ENCODE measurements at regions not wholly inside any gene's neighbourhood (a gene's known extent, or its start where the extent isn't known, plus 50 kb on each side); places are given as distances from the start of the nearest gene placed in this dataset.

DNA sequence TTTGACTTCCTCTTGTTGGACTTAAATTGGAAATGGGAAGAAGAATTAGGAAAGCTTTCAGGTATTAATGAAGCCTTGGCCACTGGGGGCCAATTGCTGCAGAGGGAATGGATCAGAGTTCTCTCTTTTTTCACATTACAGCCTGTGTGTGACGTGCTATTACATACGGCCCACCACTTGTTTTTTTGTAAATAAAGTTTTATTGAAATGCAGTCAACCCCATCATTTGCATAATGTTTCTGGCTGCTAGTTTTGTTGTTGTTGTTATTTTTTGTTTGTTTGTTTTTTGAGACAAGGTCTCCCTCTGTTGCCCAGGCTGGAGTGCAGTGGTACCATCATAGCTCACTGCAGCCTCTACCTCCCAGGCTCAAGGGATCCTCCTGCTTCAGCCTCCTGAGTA is 98.4 kb downstream of the ASMT start:
- Histone ChIP-seq H3K9me3 (ENCODE audit: control insufficient read depth, insufficient read depth, low read depth, low read length) (no peaks in the 10 kb centered on the region), H3K4me3 (replicated peaks in 1 of 4; ENCODE audit: control extremely low read depth in 1 of 4, insufficient read depth in 1 of 4, low read depth in 3 of 4, low read length in 4 of 4) (no peak overlapping the region), H4K20me1 (ENCODE audit: control insufficient read depth, extremely low read depth, insufficient read depth, low read length) (no peaks in the 10 kb centered on the region), H3K4me2 (ENCODE audit: extremely low read depth, insufficient read depth, low read length) (no peak overlapping the region), H3K9ac (ENCODE audit: insufficient read depth, low read length) (no peak overlapping the region), H3K27ac (ENCODE audit: insufficient read depth, low read length) (no peak overlapping the region), H3K79me2 (ENCODE audit: control insufficient read depth, insufficient read depth, low read length) (no peaks in the 10 kb centered on the region), H3K36me3 (ENCODE audit: control insufficient read depth, insufficient read depth, low read length) (no peaks in the 10 kb centered on the region), H3K4me1 (ENCODE audit: control insufficient read depth, extremely low read depth, insufficient read depth, low read length) (no peaks in the 10 kb centered on the region), H2AFZ (ENCODE audit: low read length) (no peak overlapping the region), H3K27me3 (ENCODE audit: control insufficient read depth, insufficient read depth, low read length) (no peaks in the 10 kb centered on the region)
- DNase-seq (ENCODE audit: low read depth in 2 of 2), result no peak
- TF ChIP-seq, protein P1, sequence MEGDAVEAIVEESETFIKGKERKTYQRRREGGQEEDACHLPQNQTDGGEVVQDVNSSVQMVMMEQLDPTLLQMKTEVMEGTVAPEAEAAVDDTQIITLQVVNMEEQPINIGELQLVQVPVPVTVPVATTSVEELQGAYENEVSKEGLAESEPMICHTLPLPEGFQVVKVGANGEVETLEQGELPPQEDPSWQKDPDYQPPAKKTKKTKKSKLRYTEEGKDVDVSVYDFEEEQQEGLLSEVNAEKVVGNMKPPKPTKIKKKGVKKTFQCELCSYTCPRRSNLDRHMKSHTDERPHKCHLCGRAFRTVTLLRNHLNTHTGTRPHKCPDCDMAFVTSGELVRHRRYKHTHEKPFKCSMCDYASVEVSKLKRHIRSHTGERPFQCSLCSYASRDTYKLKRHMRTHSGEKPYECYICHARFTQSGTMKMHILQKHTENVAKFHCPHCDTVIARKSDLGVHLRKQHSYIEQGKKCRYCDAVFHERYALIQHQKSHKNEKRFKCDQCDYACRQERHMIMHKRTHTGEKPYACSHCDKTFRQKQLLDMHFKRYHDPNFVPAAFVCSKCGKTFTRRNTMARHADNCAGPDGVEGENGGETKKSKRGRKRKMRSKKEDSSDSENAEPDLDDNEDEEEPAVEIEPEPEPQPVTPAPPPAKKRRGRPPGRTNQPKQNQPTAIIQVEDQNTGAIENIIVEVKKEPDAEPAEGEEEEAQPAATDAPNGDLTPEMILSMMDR (conservative IDR thresholded peaks at IDR 0.05 in 1 of 2, IDR thresholded peaks at IDR 0.05 in 1 of 2; ENCODE audit: low read depth in 1 of 2, low read length in 2 of 2), result no peak
- no peak for TF ChIP-seq EZH2 (IDR thresholded peaks at IDR 0.05; ENCODE audit: low read length, missing control alignments)

- H2AFZ ChIP-seq (ENCODE audit: low read length), result no peak overlapping the region
- no peak overlapping the region for H3K4me3 ChIP-seq (replicated peaks in 1 of 4; ENCODE audit: control extremely low read depth in 1 of 4, insufficient read depth in 1 of 4, low read depth in 3 of 4, low read length in 4 of 4)
- H3K79me2 ChIP-seq (ENCODE audit: control insufficient read depth, insufficient read depth, low read length), result no peaks in the 10 kb centered on the region
- no peak overlapping the region for H3K4me2 ChIP-seq (ENCODE audit: extremely low read depth, insufficient read depth, low read length)
- no peaks in the 10 kb centered on the region for H3K36me3 ChIP-seq (ENCODE audit: control insufficient read depth, insufficient read depth, low read length)
- no peak overlapping the region for H3K27ac ChIP-seq (ENCODE audit: insufficient read depth, low read length)
- H4K20me1 ChIP-seq (ENCODE audit: control insufficient read depth, extremely low read depth, insufficient read depth, low read length), result no peaks in the 10 kb centered on the region
- no peaks in the 10 kb centered on the region for H3K27me3 ChIP-seq (ENCODE audit: control insufficient read depth, insufficient read depth, low read length)
- no peaks in the 10 kb centered on the region for H3K4me1 ChIP-seq (ENCODE audit: control insufficient read depth, extremely low read depth, insufficient read depth, low read length)
- H3K9me3 ChIP-seq (ENCODE audit: control insufficient read depth, insufficient read depth, low read depth, low read length), result no peaks in the 10 kb centered on the region
- TF ChIP-seq EZH2 (IDR thresholded peaks at IDR 0.05; ENCODE audit: low read length, missing control alignments), result no peak
- TF ChIP-seq, protein P1 (conservative IDR thresholded peaks at IDR 0.05 in 1 of 2, IDR thresholded peaks at IDR 0.05 in 1 of 2; ENCODE audit: low read depth in 1 of 2, low read length in 2 of 2), result no peak
- H3K9ac ChIP-seq (ENCODE audit: insufficient read depth, low read length), result no peak overlapping the region
- no peak for DNase-seq (ENCODE audit: low read depth in 2 of 2)
These were observed 102.5 kb downstream of the ASMT start for GRCh38 chrX:1717373-1717772.

DNA sequence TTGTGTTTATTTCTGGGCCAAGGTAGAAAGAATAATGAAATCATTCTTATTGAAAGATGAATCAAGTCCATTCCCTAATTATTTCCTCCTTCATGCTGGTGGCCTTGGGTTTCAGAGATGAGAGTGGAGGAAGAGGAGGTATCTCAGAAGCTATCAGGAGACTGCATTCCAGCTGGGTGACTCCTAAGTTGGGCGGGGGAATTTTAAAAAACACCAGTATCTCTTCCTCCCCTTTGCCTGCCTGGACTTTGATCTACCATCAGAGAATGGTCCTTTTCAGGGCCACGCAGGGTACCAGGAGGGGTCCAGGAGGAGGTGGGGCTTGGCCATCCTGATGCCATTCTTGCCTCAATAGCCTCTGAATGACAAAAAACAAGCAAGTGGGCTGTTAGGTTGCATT is 104.4 kb downstream of the ASMT start:
- H4K20me1 ChIP-seq (ENCODE audit: control insufficient read depth, extremely low read depth, insufficient read depth, low read length), result no peaks in the 10 kb centered on the region
- no peaks in the 10 kb centered on the region for H3K36me3 ChIP-seq (ENCODE audit: control insufficient read depth, insufficient read depth, low read length)
- H3K79me2 ChIP-seq (ENCODE audit: control insufficient read depth, insufficient read depth, low read length), result no peaks in the 10 kb centered on the region
- no peaks in the 10 kb centered on the region for H3K27me3 ChIP-seq (ENCODE audit: control insufficient read depth, insufficient read depth, low read length)
- no peak overlapping the region for H3K9ac ChIP-seq (ENCODE audit: insufficient read depth, low read length)
- H3K27ac ChIP-seq (ENCODE audit: insufficient read depth, low read length), result no peak overlapping the region
- no peak overlapping the region for H3K4me2 ChIP-seq (ENCODE audit: extremely low read depth, insufficient read depth, low read length)
- TF ChIP-seq, protein P1 (conservative IDR thresholded peaks at IDR 0.05 in 1 of 2, IDR thresholded peaks at IDR 0.05 in 1 of 2; ENCODE audit: low read depth in 1 of 2, low read length in 2 of 2), result no peak
- TF ChIP-seq EZH2 (IDR thresholded peaks at IDR 0.05; ENCODE audit: low read length, missing control alignments), result no peak
- no peak for DNase-seq (ENCODE audit: low read depth in 2 of 2)
- H3K4me3 ChIP-seq (replicated peaks in 1 of 4; ENCODE audit: control extremely low read depth in 1 of 4, insufficient read depth in 1 of 4, low read depth in 3 of 4, low read length in 4 of 4), result no peak overlapping the region
- H3K4me1 ChIP-seq (ENCODE audit: control insufficient read depth, extremely low read depth, insufficient read depth, low read length), result no peaks in the 10 kb centered on the region
- no peaks in the 10 kb centered on the region for H3K9me3 ChIP-seq (ENCODE audit: control insufficient read depth, insufficient read depth, low read depth, low read length)
- H2AFZ ChIP-seq (ENCODE audit: low read length), result no peak overlapping the region

All from fibroblast of lung (primary cell).